Stimulated activated CD4-positive, alpha-beta T cell treated with anti-CD3 and anti-CD28 coated beads, Interleukin-2, amount 100 ng/mL, for 48 hours (primary cell): ENCODE measurements at regions not wholly inside any gene's neighbourhood (a gene's known extent, or its start where the extent isn't known, plus 50 kb on each side); places are given as distances from the start of the nearest gene placed in this dataset.

Source experiments
- DNase-seq, 2 donors: peaks; one replicate each; pipeline ENCODE4 v3.0.0-alpha.2; 2020

DNA sequence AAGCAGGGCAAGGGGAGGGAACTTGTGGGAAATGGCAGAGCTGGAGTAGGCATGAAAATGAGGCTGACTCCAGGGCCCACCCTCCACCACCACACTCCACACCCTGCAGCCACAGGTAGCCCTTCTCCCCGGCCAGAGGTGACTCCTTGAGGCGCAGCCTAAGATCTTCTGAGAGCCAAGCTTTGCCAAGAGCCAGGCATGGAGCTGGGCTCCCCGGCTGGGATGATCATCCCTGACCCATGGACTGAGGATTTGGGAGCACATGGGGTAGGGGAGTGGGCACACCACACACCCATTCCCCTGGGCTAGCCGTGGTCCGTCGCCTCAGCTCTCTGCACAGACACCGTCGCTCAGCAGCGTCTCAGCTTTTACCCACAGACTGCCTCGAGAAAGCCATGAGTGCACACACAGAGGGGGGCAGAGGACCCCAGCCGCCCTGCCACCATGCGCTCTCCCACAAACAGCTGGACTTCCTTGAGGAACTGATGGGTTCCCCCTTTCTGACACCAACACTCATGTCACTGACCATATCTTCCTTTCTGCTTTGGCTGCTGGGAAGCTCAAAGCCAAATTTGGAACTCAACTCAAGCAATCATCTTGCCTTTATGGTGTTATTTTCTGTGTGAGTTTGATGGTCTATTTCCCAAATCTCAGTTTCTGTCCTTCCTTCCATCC is 123.6 kb upstream of the RUNX3 start:
- no peak for DNase-seq

GRCh38 chr1:25051906-25052305 is 121.8 kb upstream of the RUNX3 start:
- DNase-seq = no peak

- DNase-seq = no peak
Observed at GRCh38 chr1:25051504-25051903, 121.4 kb upstream of the RUNX3 start.

DNA sequence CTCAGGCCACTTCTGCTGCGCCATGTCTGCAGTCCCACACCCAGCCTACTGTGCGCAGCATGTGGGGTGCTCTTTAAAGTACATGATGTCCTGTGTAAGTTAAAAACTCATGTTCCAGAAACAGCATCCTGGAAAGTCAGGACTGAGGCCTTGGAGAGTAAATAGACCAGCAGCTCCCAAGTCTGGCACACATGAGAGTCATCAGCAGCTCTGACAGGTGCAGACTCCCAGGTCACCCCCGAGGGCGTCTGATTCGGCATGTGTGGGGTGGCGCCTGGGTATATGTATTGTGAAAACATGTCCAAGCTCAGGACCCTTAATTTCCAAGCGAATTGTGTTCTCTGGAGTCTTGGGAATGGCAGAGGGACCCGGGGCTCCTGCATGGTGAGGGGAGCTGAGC is 120.1 kb upstream of the RUNX3 start:
- DNase-seq = no peak

DNA sequence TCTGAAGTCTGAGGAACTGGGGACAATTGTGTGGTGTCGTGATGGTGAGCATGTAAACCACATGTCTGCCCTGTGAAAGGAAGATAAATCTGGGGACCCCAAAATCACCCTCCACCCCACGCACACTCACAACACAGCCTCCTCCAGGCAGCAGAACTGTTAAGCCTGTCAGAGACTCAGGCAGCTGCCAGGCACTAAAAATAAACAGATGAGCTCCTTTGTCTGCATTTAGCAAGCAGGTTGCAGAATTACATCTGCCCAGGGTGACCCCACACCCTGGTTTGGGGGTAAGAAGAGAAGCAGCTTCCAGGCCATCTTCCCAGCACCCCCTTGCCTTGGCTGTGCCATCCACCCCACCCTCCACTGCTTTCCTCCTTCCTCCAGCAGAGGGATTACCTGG is 119.1 kb upstream of the RUNX3 start:
- DNase-seq = no peak

GRCh38 chr1:25048728-25049127 is 118.7 kb upstream of the RUNX3 start:
- no peak for DNase-seq

- no peak for DNase-seq
Observed at GRCh38 chr1:25047506-25048240, 117.6 kb upstream of the RUNX3 start.

DNA sequence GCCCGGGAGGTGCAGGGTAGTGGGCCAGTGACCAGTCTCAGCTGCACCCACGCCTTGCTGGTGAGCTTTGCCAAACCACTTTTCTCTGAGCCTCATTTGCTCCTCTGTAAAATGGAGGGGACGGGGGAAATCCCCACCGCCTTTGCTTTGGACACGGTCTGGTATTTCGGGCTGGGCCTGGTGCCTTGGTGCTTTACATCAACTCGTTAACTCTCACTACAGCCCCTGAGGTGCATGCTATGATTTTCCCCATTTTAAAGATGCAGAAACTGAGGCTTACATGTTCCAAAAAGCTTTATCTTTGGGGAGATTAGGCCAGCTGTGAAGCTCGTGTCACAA is 116.1 kb upstream of the RUNX3 start:
- DNase-seq = no peak

DNA sequence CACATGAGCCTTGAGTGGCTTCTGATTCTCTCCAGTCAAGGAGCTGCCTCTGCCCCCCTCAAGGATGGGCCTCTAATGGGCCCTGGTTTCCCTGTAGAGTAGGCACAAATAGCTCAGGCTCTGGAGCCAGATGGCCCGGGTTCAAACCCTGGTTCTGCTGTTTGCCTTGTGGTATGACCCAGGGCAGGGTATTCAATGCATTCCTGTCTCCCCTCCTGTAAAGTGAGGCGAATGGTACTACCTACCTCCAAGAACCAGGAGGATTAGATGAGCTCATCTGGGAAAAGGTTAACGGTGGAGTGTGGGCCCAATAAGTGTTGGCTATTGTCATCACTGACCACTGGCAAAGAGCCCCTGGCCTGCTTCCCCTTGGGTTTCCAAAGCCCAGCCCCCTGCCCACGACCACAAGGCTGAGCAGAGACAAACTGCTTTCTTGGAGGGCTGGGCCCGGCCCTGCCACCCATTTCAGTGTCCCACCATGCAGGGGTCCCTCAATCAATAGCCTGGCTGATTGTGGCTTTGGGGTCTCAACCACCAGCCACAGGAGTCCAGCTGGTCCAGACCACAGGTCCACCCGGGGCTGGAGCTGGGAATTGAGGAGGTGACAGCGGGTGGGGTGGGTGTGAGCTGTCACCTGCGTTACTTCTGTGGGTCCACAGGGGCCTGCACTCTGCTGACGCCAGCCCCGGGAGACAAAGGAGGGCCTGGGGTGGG is 115.6 kb upstream of the RUNX3 start:
- no peak for DNase-seq

DNA sequence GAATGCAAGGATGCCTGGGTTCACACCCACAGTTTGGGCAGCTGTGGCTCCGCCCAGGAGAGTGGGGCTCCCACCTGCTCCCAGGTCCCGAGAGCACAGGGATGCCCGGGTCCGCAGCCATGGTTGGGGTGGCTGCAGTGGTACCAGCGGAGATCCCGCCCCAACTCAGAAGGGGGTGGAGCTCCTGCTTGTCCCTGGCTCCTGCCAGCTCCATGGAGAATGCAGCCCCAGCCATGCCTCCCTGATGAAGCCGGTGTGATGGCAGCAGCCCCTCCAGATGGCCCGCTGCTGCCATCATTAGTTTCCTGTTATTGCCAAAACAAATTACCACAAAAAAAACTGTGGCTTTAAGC is 113.1 kb upstream of the RUNX3 start:
- no peak for DNase-seq

DNA sequence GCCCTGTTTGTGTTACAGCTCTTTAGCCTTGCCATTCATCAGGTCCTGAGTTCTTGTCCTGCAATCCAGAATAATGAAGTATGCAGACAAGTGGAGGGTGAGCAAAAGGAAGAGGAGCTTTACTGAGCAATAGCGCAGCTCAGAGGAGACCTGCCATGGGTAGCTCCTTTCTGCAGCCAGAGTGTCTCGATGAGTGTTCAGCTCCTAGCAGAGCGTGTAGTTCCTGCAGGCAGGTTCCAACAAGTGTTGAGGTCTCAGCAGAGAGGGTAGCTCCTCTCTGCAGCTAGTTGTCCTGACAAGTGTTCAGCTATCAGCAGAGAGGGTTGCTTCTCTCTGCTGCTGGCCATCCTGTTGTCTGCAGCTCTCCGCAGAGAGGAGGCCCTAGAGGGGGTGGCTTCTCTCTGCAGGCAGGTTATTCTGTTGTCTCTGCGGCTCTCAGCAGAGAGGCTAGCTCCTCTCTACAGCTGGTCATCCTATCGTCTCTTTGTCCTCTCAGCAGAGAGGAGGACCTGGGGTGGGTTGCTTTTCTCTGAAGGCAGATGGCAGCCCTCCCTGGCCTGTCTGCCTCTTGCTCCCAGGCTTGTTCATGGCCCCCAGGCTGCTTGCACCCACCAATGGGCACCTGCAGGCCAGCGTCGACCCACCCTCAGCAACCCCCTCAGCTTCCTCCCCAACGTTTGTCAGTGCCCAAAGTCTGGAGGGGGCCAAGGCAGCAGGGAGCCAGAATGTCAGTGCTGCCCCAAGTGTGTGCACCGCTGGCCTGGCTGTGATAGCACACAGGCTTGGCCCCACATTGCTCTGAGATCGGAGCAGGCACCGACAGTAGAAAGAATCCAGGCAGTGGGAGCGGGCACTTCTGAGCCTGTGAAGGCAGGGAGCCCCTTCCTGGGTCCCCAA is 112.5 kb upstream of the RUNX3 start:
- DNase-seq = no peak

- DNase-seq = no peak
Observed at GRCh38 chr1:25041916-25042315, 111.8 kb upstream of the RUNX3 start.

GRCh38 chr1:25040122-25040685 is 110.1 kb upstream of the RUNX3 start:
- no peak for DNase-seq

GRCh38 chr1:25039229-25039628 is 109.2 kb upstream of the RUNX3 start:
- no peak for DNase-seq

DNA sequence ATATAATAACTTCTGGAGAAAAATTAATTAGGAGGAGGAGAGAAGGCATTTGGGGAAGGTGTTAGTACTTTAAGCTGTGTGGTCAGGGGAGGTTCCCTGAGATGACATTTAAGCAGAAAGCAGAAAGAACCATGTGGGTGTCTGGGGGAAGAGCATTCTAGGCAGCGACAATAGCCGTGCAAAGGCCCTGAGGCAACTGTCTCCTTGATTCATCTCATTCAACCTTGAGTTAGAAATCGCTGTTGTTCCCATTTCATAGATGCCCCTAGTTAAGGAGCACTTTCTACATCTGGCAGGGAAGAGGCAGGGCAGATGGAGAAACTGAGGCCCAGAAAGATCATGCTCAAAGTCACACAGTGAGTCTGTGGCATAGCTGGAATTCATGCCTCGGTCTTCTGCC is 108.6 kb upstream of the RUNX3 start:
- no peak for DNase-seq

DNA sequence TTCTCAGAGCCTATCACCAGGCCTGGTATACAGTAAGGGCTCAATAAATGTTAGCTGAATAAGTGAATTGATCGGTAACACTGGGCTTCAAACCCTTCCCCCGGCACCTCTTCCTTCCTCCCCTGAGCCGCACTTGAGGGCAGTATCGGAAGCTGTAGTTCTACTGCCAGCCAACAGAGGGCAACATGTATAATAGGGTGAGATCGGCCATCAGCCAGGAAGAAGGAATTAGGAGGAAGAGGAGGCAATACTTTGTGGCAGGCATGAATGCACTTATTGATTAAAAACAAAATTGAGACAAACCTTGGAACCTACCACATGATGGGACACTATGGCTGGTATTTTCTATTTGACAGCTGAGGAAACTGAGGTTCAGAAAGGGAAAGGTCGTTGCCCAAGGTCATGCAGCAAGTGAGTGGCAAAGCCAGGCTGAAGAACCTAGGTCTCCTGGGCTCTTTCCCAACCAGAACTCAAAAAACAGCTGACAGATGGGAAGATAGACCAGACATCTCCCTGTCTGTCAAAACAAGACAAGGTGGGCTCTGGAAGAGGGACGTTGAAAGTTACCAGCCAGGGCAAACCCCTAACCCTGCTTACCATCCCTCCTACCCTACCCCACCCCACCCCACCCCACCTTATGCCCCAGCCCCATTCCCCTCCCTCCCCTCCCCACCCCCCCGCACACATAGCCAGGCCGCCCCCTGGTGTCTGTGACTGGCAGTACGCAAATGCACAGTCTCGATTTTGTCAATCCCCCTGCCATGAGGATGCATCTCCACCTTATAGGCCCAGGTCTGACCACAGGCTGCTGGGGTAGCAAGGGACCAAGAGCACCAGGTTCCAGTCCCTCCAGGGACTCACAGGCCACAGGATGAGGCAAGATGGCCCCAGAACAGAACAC is 107.3 kb upstream of the RUNX3 start:
- DNase-seq = peak; percentile 61 to 68

DNA sequence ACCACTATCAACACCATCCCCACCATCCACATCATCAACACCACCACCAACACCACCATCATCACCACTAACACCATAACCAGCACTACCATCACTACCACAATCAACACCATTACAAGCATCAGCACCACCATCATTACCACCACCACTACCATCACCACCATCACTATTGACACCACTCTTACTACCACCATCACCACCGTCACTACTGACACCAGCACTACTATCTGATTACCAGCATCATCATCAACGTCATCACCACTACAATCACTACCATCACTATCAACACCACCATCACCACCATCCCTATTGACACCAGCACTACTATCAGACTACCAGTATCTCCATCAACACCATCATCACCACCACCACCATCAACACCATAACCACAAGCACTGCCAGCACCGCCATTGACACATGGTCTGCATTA is 106.1 kb upstream of the RUNX3 start:
- DNase-seq = no peak

DNA sequence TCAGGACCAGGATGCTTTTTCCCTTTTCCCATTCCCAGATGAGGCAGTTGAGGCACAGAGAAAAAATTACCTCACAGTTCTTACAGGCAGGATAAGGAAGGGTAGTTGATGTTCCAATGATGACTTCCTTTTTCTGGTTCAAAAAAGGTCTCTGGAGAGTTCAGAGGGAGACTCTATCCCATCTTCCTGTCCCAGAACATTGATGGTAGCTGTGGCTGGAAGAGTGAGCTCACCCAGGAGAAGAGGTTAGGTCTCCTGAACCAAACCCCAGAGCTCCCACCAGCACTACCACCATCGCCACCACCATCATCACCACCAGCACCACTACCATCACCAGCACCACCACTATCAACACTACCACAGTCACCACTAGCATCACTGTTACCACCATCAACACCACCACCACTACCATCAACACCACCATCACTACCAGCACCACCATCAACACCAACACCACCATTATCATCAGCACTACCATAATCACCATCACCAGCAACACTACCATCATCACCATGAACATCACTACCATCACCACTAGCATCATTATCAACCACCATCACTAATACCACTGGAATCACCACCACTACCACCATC is 105.5 kb upstream of the RUNX3 start:
- no peak for DNase-seq

GRCh38 chr1:25034736-25035522 is 104.9 kb upstream of the RUNX3 start:
- DNase-seq = no peak
